Neuronal stem cell (in vitro differentiated cells): ENCODE measurements at regions not wholly inside any gene's neighbourhood (a gene's known extent, or its start where the extent isn't known, plus 50 kb on each side); places are given as distances from the start of the nearest gene placed in this dataset.

Source experiments
- DNase-seq: peaks from one replicate; pipeline ENCODE4 v3.0.0-alpha.2; 2013; ENCODE audit warnings: low spot score
- H2AFZ ChIP-seq: one replicate; pipeline ENCODE4 v1.6.1; 2013; ENCODE audit warnings: mild to moderate bottlenecking, low read length, inconsistent platforms
- H2AK5ac ChIP-seq: 2 replicates; pipeline ENCODE4 v1.6.1; 2013; ENCODE audit warnings: low read depth, mild to moderate bottlenecking, inconsistent platforms, low read length, moderate library complexity, mixed read lengths
- H2BK120ac ChIP-seq: 2 replicates; pipeline ENCODE4 v1.6.1; 2013; ENCODE audit warnings: low read depth, mild to moderate bottlenecking, inconsistent platforms, low read length, moderate library complexity, mixed read lengths
- H2BK12ac ChIP-seq: one replicate; pipeline ENCODE4 v1.6.1; 2013; ENCODE audit warnings: low read length, inconsistent platforms
- H2BK15ac ChIP-seq: 2 replicates; pipeline ENCODE4 v1.6.1; 2013; ENCODE audit warnings: mild to moderate bottlenecking, low read length, inconsistent platforms, mixed read lengths
- H2BK5ac ChIP-seq: one replicate; pipeline ENCODE4 v1.6.1; 2013; ENCODE audit warnings: inconsistent platforms, mild to moderate bottlenecking, low read length, moderate library complexity
- H3K14ac ChIP-seq: one replicate; pipeline ENCODE4 v1.6.1; 2013; ENCODE audit warnings: low read length, inconsistent platforms
- H3K18ac ChIP-seq: 2 replicates; pipeline ENCODE4 v1.6.1; 2013; ENCODE audit warnings: low read length, inconsistent platforms
- H3K23ac ChIP-seq: 2 replicates; pipeline ENCODE4 v1.6.1; 2013; ENCODE audit warnings: low read depth, mild to moderate bottlenecking, mixed read lengths, low read length, inconsistent platforms; ENCODE audit not compliant: poor library complexity
- H3K27ac ChIP-seq: replicated peaks from 3 replicates; pipeline ENCODE4 v1.5.1; 2013; ENCODE audit warnings: low read length, inconsistent platforms
- H3K27me3 ChIP-seq, 3 experiments: 2 replicates each; pipeline ENCODE4 v1.6.1; 2013; ENCODE audit warnings: low read length in 3 of 3, mild to moderate bottlenecking in 2 of 3, inconsistent platforms in 1 of 3, low read depth in 1 of 3, mixed read lengths in 1 of 3, moderate library complexity in 1 of 3; ENCODE audit not compliant: control insufficient read depth in 3 of 3, insufficient read depth in 3 of 3
- H3K36me3 ChIP-seq, 2 donors: replicated peaks in 1 of 2; 2 replicates each; pipeline ENCODE4 v1.6.1; 2013; ENCODE audit warnings: low read length in 2 of 2; ENCODE audit not compliant: control insufficient read depth in 2 of 2, insufficient read depth in 2 of 2
- H3K4ac ChIP-seq: 2 replicates; pipeline ENCODE4 v1.6.1; 2013; ENCODE audit warnings: inconsistent platforms, mild to moderate bottlenecking, low read length, moderate library complexity
- H3K4me1 ChIP-seq, 2 donors: 1 replicate in 1 of 2; 2 replicates in 1 of 2; pipeline ENCODE4 v1.6.1; 2013; ENCODE audit warnings: low read length in 2 of 2, low read depth in 1 of 2; ENCODE audit not compliant: control insufficient read depth in 2 of 2, insufficient read depth in 1 of 2
- H3K4me2 ChIP-seq: one replicate; pipeline ENCODE4 v1.6.1; 2013; ENCODE audit warnings: mild to moderate bottlenecking, low read length, inconsistent platforms; ENCODE audit not compliant: insufficient read depth, poor library complexity, severe bottlenecking
- H3K4me3 ChIP-seq, 2 donors: 2 replicates each; pipeline ENCODE4 v1.5.1; 2013; ENCODE audit warnings: low read length in 2 of 2, mild to moderate bottlenecking in 2 of 2, inconsistent platforms in 1 of 2, moderate library complexity in 1 of 2
- H3K79me1 ChIP-seq: one replicate; pipeline ENCODE4 v1.6.1; 2013; ENCODE audit warnings: low read depth, mild to moderate bottlenecking, inconsistent platforms, low read length, moderate library complexity
- H3K9ac ChIP-seq: one replicate; pipeline ENCODE4 v1.6.1; 2013; ENCODE audit warnings: mild to moderate bottlenecking, low read depth, low read length, inconsistent platforms; ENCODE audit not compliant: poor library complexity
- H3K9me3 ChIP-seq, 2 donors: replicated peaks in 1 of 2; 2 replicates each; pipeline versions ENCODE3 to v1.6.1; 2013; ENCODE audit warnings: low read length in 2 of 2, mild to moderate bottlenecking in 2 of 2, inconsistent platforms in 1 of 2, low read depth in 1 of 2, mixed read lengths in 1 of 2, moderate library complexity in 1 of 2; ENCODE audit not compliant: control insufficient read depth in 2 of 2, insufficient read depth in 1 of 2
- H4K8ac ChIP-seq: one replicate; pipeline ENCODE4 v1.6.1; 2013; ENCODE audit warnings: low read depth, mild to moderate bottlenecking, inconsistent platforms, low read length, moderate library complexity
- H4K91ac ChIP-seq: one replicate; pipeline ENCODE4 v1.6.1; 2013; ENCODE audit warnings: low read length, low read depth, mild to moderate bottlenecking, inconsistent platforms; ENCODE audit not compliant: poor library complexity
- WGBS, 2 donors: extraction: QIAGEN DNeasy Blood & Tissue Kit; methylation state at CpG; one replicate each; pipeline ENCODE4 v1.1.7; 2013; ENCODE audit warnings: missing lambda C conversion rate in 2 of 2, mixed read lengths in 1 of 2; ENCODE audit not compliant: insufficient read length in 2 of 2, insufficient replicate concordance in 1 of 2; ENCODE audit errors: extremely low coverage in 2 of 2; 5-methylcytosine and 5-hydroxymethylcytosine counted together

DNA sequence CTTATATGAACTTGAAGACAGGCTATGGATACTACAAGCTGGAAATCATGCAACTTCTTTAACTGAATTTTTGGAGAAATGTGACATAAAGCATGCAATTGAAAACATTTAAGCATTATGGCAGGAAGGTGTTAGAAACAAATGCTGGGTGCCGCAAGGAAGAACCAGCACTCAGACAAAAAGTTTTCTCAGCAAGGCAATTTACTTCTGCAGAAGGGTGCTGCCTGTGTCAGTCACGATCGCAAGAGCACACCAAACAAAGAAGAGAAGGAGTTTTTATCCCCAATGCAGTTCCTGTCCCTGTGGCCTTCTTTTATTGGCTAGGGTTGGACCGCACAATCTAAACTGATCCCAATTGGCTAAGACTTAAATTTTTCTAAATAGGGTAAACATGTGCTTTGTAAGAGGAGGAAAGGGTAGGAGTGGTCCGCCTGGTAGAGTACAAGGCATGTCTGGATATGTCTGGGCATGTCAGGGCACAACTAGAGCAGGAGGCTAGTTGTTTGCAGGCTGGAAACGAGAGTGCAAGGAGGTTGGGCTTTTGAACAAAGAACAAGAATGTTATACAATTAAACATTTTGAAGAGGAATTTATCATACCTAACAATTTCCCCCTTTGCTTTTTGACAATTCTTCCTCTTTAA, 109.6 kb upstream of the FAM3C start:
- no peak overlapping the region for H2AK5ac ChIP-seq
- H4K8ac ChIP-seq: no peak overlapping the region
- H2BK15ac ChIP-seq: no peak overlapping the region
- no peak overlapping the region for H3K4me3 ChIP-seq
- no peak overlapping the region for H2AFZ ChIP-seq
- H2BK5ac ChIP-seq: no peak overlapping the region
- no peak overlapping the region for H3K4me2 ChIP-seq
- H3K36me3 ChIP-seq: no peaks in the 10 kb centered on the region
- H3K4me1 ChIP-seq: no peaks in the 10 kb centered on the region
- H3K4ac ChIP-seq: no peak overlapping the region
- no peak overlapping the region for H2BK120ac ChIP-seq
- H2BK12ac ChIP-seq: no peak overlapping the region
- peaks cover 13 to 44% of the 10 kb centered on the region in 2 donors for H3K9me3 ChIP-seq
- WGBS, 2 donors: no CpG with 5 or more reads among the region's 6 CpGs
- no peak overlapping the region for H3K18ac ChIP-seq
- no peaks in the 10 kb centered on the region for H3K79me1 ChIP-seq
- H3K23ac ChIP-seq: no peak overlapping the region
- no peak overlapping the region for H3K14ac ChIP-seq
- no peak for DNase-seq
- H4K91ac ChIP-seq: no peak overlapping the region
- no peaks in the 10 kb centered on the region for H3K27me3 ChIP-seq
- no peak overlapping the region for H3K27ac ChIP-seq
- no peak overlapping the region for H3K9ac ChIP-seq

DNA sequence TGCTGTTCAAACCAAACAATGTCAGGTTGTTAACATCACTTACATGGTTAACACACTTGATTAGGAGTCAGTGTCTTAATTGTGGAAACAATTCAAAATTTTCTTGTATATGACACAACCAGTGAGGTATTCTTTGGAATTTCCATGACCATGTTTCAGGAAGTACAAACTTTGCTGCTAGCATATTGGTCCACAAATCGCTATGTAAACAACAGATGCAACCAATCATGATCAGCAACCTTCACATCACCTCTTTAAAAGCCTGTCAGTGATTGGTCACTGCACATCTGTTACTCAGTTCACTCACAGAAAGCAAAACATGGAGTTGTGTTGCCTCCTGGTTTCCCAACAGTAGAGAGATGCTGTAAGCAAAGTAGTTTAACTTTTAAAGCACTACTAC, 108.9 kb upstream of the FAM3C start:
- Histone ChIP-seq H3K9me3 (peaks cover 7 to 37% of the 10 kb centered on the region in 2 donors), H2AFZ (no peak overlapping the region), H2BK12ac (no peak overlapping the region), H2BK120ac (no peak overlapping the region), H3K4me1 (no peaks in the 10 kb centered on the region), H3K79me1 (no peaks in the 10 kb centered on the region), H2AK5ac (no peak overlapping the region), H3K4ac (no peak overlapping the region), H3K18ac (no peak overlapping the region), H2BK15ac (no peak overlapping the region), H4K91ac (no peak overlapping the region), H3K9ac (no peak overlapping the region), H3K14ac (no peak overlapping the region), H3K4me3 (no peak overlapping the region), H3K23ac (no peak overlapping the region), H2BK5ac (no peak overlapping the region), H3K27me3 (no peaks in the 10 kb centered on the region), H3K27ac (no peak overlapping the region), H3K36me3 (no peaks in the 10 kb centered on the region), H3K4me2 (no peak overlapping the region), H4K8ac (no peak overlapping the region)
- no CpG with 5 or more reads among the region's 1 CpG for WGBS, 2 donors
- no peak for DNase-seq

- Histone ChIP-seq H2AK5ac (no peak overlapping the region), H3K4me2 (no peak overlapping the region), H2BK12ac (no peak overlapping the region), H3K23ac (no peak overlapping the region), H3K4me1 (no peaks in the 10 kb centered on the region), H3K36me3 (no peaks in the 10 kb centered on the region), H4K91ac (no peak overlapping the region), H3K9me3 (peaks cover 6 to 37% of the 10 kb centered on the region in 2 donors), H3K27ac (no peak overlapping the region), H3K18ac (no peak overlapping the region), H3K9ac (no peak overlapping the region), H3K79me1 (no peaks in the 10 kb centered on the region), H2BK15ac (no peak overlapping the region), H2AFZ (no peak overlapping the region), H2BK120ac (no peak overlapping the region), H3K27me3 (no peaks in the 10 kb centered on the region), H3K4ac (no peak overlapping the region), H2BK5ac (no peak overlapping the region), H4K8ac (no peak overlapping the region), H3K14ac (no peak overlapping the region), H3K4me3 (no peak overlapping the region)
- no peak for DNase-seq
- no CpG with 5 or more reads among the region's 4 CpGs for WGBS, 2 donors
Measured at GRCh38 chr7:121504482-121504881, 108.4 kb upstream of the FAM3C start.

- H3K4ac ChIP-seq: no peak overlapping the region
- no peak overlapping the region for H3K9ac ChIP-seq
- no peak overlapping the region for H4K8ac ChIP-seq
- H3K36me3 ChIP-seq: no peaks in the 10 kb centered on the region
- H3K14ac ChIP-seq: no peak overlapping the region
- H2BK5ac ChIP-seq: no peak overlapping the region
- H3K4me3 ChIP-seq: no peak overlapping the region
- H3K27me3 ChIP-seq: no peaks in the 10 kb centered on the region
- H2AK5ac ChIP-seq: no peak overlapping the region
- peaks cover 6 to 32% of the 10 kb centered on the region in 2 donors for H3K9me3 ChIP-seq
- H4K91ac ChIP-seq: no peak overlapping the region
- H2AFZ ChIP-seq: no peak overlapping the region
- H3K27ac ChIP-seq: no peak overlapping the region
- no peak overlapping the region for H3K4me2 ChIP-seq
- no peak overlapping the region for H3K23ac ChIP-seq
- no peak overlapping the region for H2BK120ac ChIP-seq
- no peak for DNase-seq
- H2BK15ac ChIP-seq: no peak overlapping the region
- no peaks in the 10 kb centered on the region for H3K4me1 ChIP-seq
- H2BK12ac ChIP-seq: no peak overlapping the region
- no CpG with 5 or more reads among the region's 1 CpG for WGBS, 2 donors
- H3K79me1 ChIP-seq: no peaks in the 10 kb centered on the region
- H3K18ac ChIP-seq: no peak overlapping the region
Measured at GRCh38 chr7:121503730-121504129, 107.6 kb upstream of the FAM3C start.
